Neuronal stem cell (in vitro differentiated cells): ENCODE measurements at regions not wholly inside any gene's neighbourhood (a gene's known extent, or its start where the extent isn't known, plus 50 kb on each side); places are given as distances from the start of the nearest gene placed in this dataset.

Experiments
- DNase-seq: peaks from one replicate; pipeline ENCODE4 v3.0.0-alpha.2; 2013; ENCODE audit warnings: low spot score
- H2AFZ ChIP-seq: one replicate; pipeline ENCODE4 v1.6.1; 2013; ENCODE audit warnings: mild to moderate bottlenecking, low read length, inconsistent platforms
- H2AK5ac ChIP-seq: 2 replicates; pipeline ENCODE4 v1.6.1; 2013; ENCODE audit warnings: low read depth, mild to moderate bottlenecking, inconsistent platforms, low read length, moderate library complexity, mixed read lengths
- H2BK120ac ChIP-seq: 2 replicates; pipeline ENCODE4 v1.6.1; 2013; ENCODE audit warnings: low read depth, mild to moderate bottlenecking, inconsistent platforms, low read length, moderate library complexity, mixed read lengths
- H2BK12ac ChIP-seq: one replicate; pipeline ENCODE4 v1.6.1; 2013; ENCODE audit warnings: low read length, inconsistent platforms
- H2BK15ac ChIP-seq: 2 replicates; pipeline ENCODE4 v1.6.1; 2013; ENCODE audit warnings: mild to moderate bottlenecking, low read length, inconsistent platforms, mixed read lengths
- H2BK5ac ChIP-seq: one replicate; pipeline ENCODE4 v1.6.1; 2013; ENCODE audit warnings: inconsistent platforms, mild to moderate bottlenecking, low read length, moderate library complexity
- H3K14ac ChIP-seq: one replicate; pipeline ENCODE4 v1.6.1; 2013; ENCODE audit warnings: low read length, inconsistent platforms
- H3K18ac ChIP-seq: 2 replicates; pipeline ENCODE4 v1.6.1; 2013; ENCODE audit warnings: low read length, inconsistent platforms
- H3K23ac ChIP-seq: 2 replicates; pipeline ENCODE4 v1.6.1; 2013; ENCODE audit warnings: low read depth, mild to moderate bottlenecking, mixed read lengths, low read length, inconsistent platforms; ENCODE audit not compliant: poor library complexity
- H3K27ac ChIP-seq: replicated peaks from 3 replicates; pipeline ENCODE4 v1.5.1; 2013; ENCODE audit warnings: low read length, inconsistent platforms
- H3K27me3 ChIP-seq, 3 experiments: 2 replicates each; pipeline ENCODE4 v1.6.1; 2013; ENCODE audit warnings: low read length in 3 of 3, mild to moderate bottlenecking in 2 of 3, inconsistent platforms in 1 of 3, low read depth in 1 of 3, mixed read lengths in 1 of 3, moderate library complexity in 1 of 3; ENCODE audit not compliant: control insufficient read depth in 3 of 3, insufficient read depth in 3 of 3
- H3K36me3 ChIP-seq, 2 donors: replicated peaks in 1 of 2; 2 replicates each; pipeline ENCODE4 v1.6.1; 2013; ENCODE audit warnings: low read length in 2 of 2; ENCODE audit not compliant: control insufficient read depth in 2 of 2, insufficient read depth in 2 of 2
- H3K4ac ChIP-seq: 2 replicates; pipeline ENCODE4 v1.6.1; 2013; ENCODE audit warnings: inconsistent platforms, mild to moderate bottlenecking, low read length, moderate library complexity
- H3K4me1 ChIP-seq, 2 donors: 1 replicate in 1 of 2; 2 replicates in 1 of 2; pipeline ENCODE4 v1.6.1; 2013; ENCODE audit warnings: low read length in 2 of 2, low read depth in 1 of 2; ENCODE audit not compliant: control insufficient read depth in 2 of 2, insufficient read depth in 1 of 2
- H3K4me2 ChIP-seq: one replicate; pipeline ENCODE4 v1.6.1; 2013; ENCODE audit warnings: mild to moderate bottlenecking, low read length, inconsistent platforms; ENCODE audit not compliant: insufficient read depth, poor library complexity, severe bottlenecking
- H3K4me3 ChIP-seq, 2 donors: 2 replicates each; pipeline ENCODE4 v1.5.1; 2013; ENCODE audit warnings: low read length in 2 of 2, mild to moderate bottlenecking in 2 of 2, inconsistent platforms in 1 of 2, moderate library complexity in 1 of 2
- H3K79me1 ChIP-seq: one replicate; pipeline ENCODE4 v1.6.1; 2013; ENCODE audit warnings: low read depth, mild to moderate bottlenecking, inconsistent platforms, low read length, moderate library complexity
- H3K9ac ChIP-seq: one replicate; pipeline ENCODE4 v1.6.1; 2013; ENCODE audit warnings: mild to moderate bottlenecking, low read depth, low read length, inconsistent platforms; ENCODE audit not compliant: poor library complexity
- H3K9me3 ChIP-seq, 2 donors: replicated peaks in 1 of 2; 2 replicates each; pipeline versions ENCODE3 to v1.6.1; 2013; ENCODE audit warnings: low read length in 2 of 2, mild to moderate bottlenecking in 2 of 2, inconsistent platforms in 1 of 2, low read depth in 1 of 2, mixed read lengths in 1 of 2, moderate library complexity in 1 of 2; ENCODE audit not compliant: control insufficient read depth in 2 of 2, insufficient read depth in 1 of 2
- H4K8ac ChIP-seq: one replicate; pipeline ENCODE4 v1.6.1; 2013; ENCODE audit warnings: low read depth, mild to moderate bottlenecking, inconsistent platforms, low read length, moderate library complexity
- H4K91ac ChIP-seq: one replicate; pipeline ENCODE4 v1.6.1; 2013; ENCODE audit warnings: low read length, low read depth, mild to moderate bottlenecking, inconsistent platforms; ENCODE audit not compliant: poor library complexity
- WGBS, 2 donors: extraction: QIAGEN DNeasy Blood & Tissue Kit; methylation state at CpG; one replicate each; pipeline ENCODE4 v1.1.7; 2013; ENCODE audit warnings: missing lambda C conversion rate in 2 of 2, mixed read lengths in 1 of 2; ENCODE audit not compliant: insufficient read length in 2 of 2, insufficient replicate concordance in 1 of 2; ENCODE audit errors: extremely low coverage in 2 of 2; 5-methylcytosine and 5-hydroxymethylcytosine counted together

- H3K4me2 ChIP-seq, result no peak overlapping the region
- no peak for DNase-seq
- no peak overlapping the region for H3K4ac ChIP-seq
- no peak overlapping the region for H3K27ac ChIP-seq
- H3K14ac ChIP-seq, result no peak overlapping the region
- no peaks in the 10 kb centered on the region for H3K4me1 ChIP-seq
- H4K91ac ChIP-seq, result no peak overlapping the region
- H3K23ac ChIP-seq, result no peak overlapping the region
- no peak overlapping the region for H2BK12ac ChIP-seq
- H4K8ac ChIP-seq, result no peak overlapping the region
- H3K4me3 ChIP-seq, result no peak overlapping the region
- no peaks in the 10 kb centered on the region for H3K9me3 ChIP-seq
- no peaks in the 10 kb centered on the region for H3K36me3 ChIP-seq
- no peak overlapping the region for H2BK15ac ChIP-seq
- no CpG with 5 or more reads among the region's 1 CpG for WGBS, 2 donors
- H3K27me3 ChIP-seq, result no peaks in the 10 kb centered on the region
- no peak overlapping the region for H2BK5ac ChIP-seq
- no peak overlapping the region for H3K9ac ChIP-seq
- H2BK120ac ChIP-seq, result no peak overlapping the region
- no peaks in the 10 kb centered on the region for H3K79me1 ChIP-seq
- no peak overlapping the region for H3K18ac ChIP-seq
- H2AFZ ChIP-seq, result no peak overlapping the region
- no peak overlapping the region for H2AK5ac ChIP-seq
These were observed 1341.5 kb upstream of the ACVR2A start for GRCh38 chr2:146503366-146503765.

DNA sequence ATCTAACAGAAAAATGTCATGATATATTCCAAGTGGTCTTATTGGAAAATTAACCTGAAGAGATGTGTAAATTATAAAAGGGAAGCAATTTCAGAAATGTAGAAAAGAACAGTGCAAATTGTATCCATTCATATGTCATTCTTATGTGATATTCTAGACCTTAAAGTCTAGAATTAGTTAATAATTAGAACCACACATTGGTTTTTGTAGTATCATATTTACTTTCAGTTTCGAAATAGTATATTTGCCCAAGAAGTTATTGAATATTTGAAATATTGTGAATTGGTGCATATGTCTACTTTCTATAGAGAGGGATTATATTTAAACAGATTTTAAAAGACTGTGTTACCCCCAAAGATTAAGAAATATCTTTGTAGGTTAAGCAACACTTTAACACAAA lies 1348.6 kb upstream of the ACVR2A start:
- H3K79me1 ChIP-seq, result no peaks in the 10 kb centered on the region
- no peaks in the 10 kb centered on the region for H3K36me3 ChIP-seq
- no peak overlapping the region for H3K4me3 ChIP-seq
- H3K27me3 ChIP-seq, result no peaks in the 10 kb centered on the region
- H2BK120ac ChIP-seq, result no peak overlapping the region
- H2AK5ac ChIP-seq, result no peak overlapping the region
- H3K23ac ChIP-seq, result no peak overlapping the region
- H3K4ac ChIP-seq, result no peak overlapping the region
- H2BK12ac ChIP-seq, result no peak overlapping the region
- no CpG with 5 or more reads among the region's 1 CpG for WGBS, 2 donors
- no peak overlapping the region for H3K14ac ChIP-seq
- H3K18ac ChIP-seq, result no peak overlapping the region
- H3K4me2 ChIP-seq, result no peak overlapping the region
- H2BK15ac ChIP-seq, result no peak overlapping the region
- H4K91ac ChIP-seq, result no peak overlapping the region
- no peak overlapping the region for H4K8ac ChIP-seq
- H3K4me1 ChIP-seq, result no peaks in the 10 kb centered on the region
- no peak overlapping the region for H2AFZ ChIP-seq
- H3K9ac ChIP-seq, result no peak overlapping the region
- H3K27ac ChIP-seq, result no peak overlapping the region
- no peak for DNase-seq
- H2BK5ac ChIP-seq, result no peak overlapping the region
- H3K9me3 ChIP-seq, result peaks cover 4 to 11% of the 10 kb centered on the region in 2 donors

GRCh38 chr2:146489386-146489785 lies 1355.4 kb upstream of the ACVR2A start:
- Histone ChIP-seq H3K14ac (no peak overlapping the region), H3K27me3 (no peaks in the 10 kb centered on the region), H4K8ac (no peak overlapping the region), H3K9me3 (peaks cover 3 to 11% of the 10 kb centered on the region in 2 donors), H3K23ac (no peak overlapping the region), H3K9ac (no peak overlapping the region), H3K4me3 (no peak overlapping the region), H3K18ac (no peak overlapping the region), H3K4me1 (no peaks in the 10 kb centered on the region), H2AK5ac (no peak overlapping the region), H3K4me2 (no peak overlapping the region), H2BK5ac (no peak overlapping the region), H4K91ac (no peak overlapping the region), H3K4ac (no peak overlapping the region), H3K79me1 (no peaks in the 10 kb centered on the region), H2AFZ (no peak overlapping the region), H2BK15ac (no peak overlapping the region), H2BK12ac (no peak overlapping the region), H3K36me3 (no peaks in the 10 kb centered on the region), H2BK120ac (no peak overlapping the region), H3K27ac (no peak overlapping the region)
- WGBS, 2 donors, result no CpG with 5 or more reads among the region's 1 CpG
- DNase-seq, result no peak

DNA sequence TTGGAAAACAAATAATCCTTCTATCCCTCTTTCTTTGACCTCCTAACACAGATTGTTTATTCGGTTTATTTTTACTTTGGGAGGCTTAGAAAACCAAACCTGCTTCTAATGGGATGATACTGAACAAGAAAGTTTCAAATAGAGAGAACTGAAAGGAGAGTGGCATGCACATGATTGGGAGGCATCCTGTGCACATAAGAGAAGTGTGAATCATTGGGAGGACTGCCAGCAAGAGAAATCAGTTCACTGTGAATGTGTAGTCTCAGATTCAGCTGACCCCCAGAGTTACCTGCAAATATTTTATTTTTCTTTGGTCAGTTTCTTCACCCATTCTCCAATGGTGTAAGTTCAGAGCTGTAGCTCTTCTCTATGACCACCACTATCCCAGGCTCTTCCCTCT lies 1363.2 kb upstream of the ACVR2A start:
- Histone ChIP-seq H3K27ac (no peak overlapping the region), H3K4me1 (no peaks in the 10 kb centered on the region), H3K9ac (no peak overlapping the region), H3K79me1 (no peaks in the 10 kb centered on the region), H3K4ac (no peak overlapping the region), H2BK15ac (no peak overlapping the region), H2BK120ac (no peak overlapping the region), H2AK5ac (no peak overlapping the region), H4K91ac (no peak overlapping the region), H2BK12ac (no peak overlapping the region), H3K27me3 (no peaks in the 10 kb centered on the region), H3K4me2 (no peak overlapping the region), H3K18ac (no peak overlapping the region), H3K36me3 (no peaks in the 10 kb centered on the region), H3K9me3 (no peaks in the 10 kb centered on the region), H4K8ac (no peak overlapping the region), H2AFZ (no peak overlapping the region), H3K14ac (no peak overlapping the region), H3K4me3 (no peak overlapping the region), H2BK5ac (no peak overlapping the region), H3K23ac (no peak overlapping the region)
- no CpG with 5 or more reads among the region's 1 CpG for WGBS, 2 donors
- no peak for DNase-seq
